Neural cell (in vitro differentiated cells): ENCODE measurements at regions not wholly inside any gene's neighbourhood (a gene's known extent, or its start where the extent isn't known, plus 50 kb on each side); places are given as distances from the start of the nearest gene placed in this dataset.

Experiments used
- H2AFZ ChIP-seq: fragments of 200-600, 300-800 bp; sonication (generic), shearing (Covaris generic); 2 replicates; pipeline ENCODE4 v1.6.0; 2014; ENCODE audit warnings: low read depth, mild to moderate bottlenecking, antibody characterized with exemption, low read length, moderate library complexity
- H3F3A ChIP-seq: fragments of 200-600 bp; shearing (Covaris generic); 2 replicates; pipeline ENCODE4 v1.6.1; 2016; ENCODE audit warnings: mild to moderate bottlenecking, moderate library complexity, mixed read lengths, antibody characterized with exemption, low read length; ENCODE audit not compliant: insufficient read depth, poor library complexity, severe bottlenecking
- H3K27ac ChIP-seq: fragments of 200-600, 300-800 bp; sonication (generic), shearing (Covaris generic); 2 replicates; pipeline ENCODE4 v1.5.1; 2014; ENCODE audit warnings: mild to moderate bottlenecking, low read length, moderate library complexity
- H3K27me3 ChIP-seq: fragments of 300-800, 200-600 bp; sonication (generic), shearing (Covaris generic); 2 replicates; pipeline ENCODE4 v1.6.0; 2014; ENCODE audit warnings: mild to moderate bottlenecking, low read depth, low read length, moderate library complexity; ENCODE audit not compliant: insufficient read depth
- H3K36me3 ChIP-seq: fragments of 300-800, 200-600 bp; sonication (generic), shearing (Covaris generic); 2 replicates; pipeline ENCODE4 v1.5.1; 2014; ENCODE audit warnings: mild to moderate bottlenecking, antibody characterized with exemption, low read length, moderate library complexity; ENCODE audit not compliant: insufficient read depth
- H3K4me2 ChIP-seq: fragments of 300-800, 200-600 bp; sonication (generic), shearing (Covaris generic); 2 replicates; pipeline ENCODE4 v1.6.0; 2014; ENCODE audit warnings: mild to moderate bottlenecking, low read length
- H3K4me3 ChIP-seq: fragments of 300-800, 200-600 bp; sonication (generic), shearing (Covaris generic); 2 replicates; pipeline ENCODE4 v1.5.1; 2014; ENCODE audit warnings: mild to moderate bottlenecking, low read length, moderate library complexity
- H3K79me2 ChIP-seq: fragments of 200-600 bp; shearing (Covaris generic); replicated peaks from 2 replicates; pipeline ENCODE4 v1.6.0; 2014; ENCODE audit warnings: mild to moderate bottlenecking, low read length, moderate library complexity; ENCODE audit not compliant: insufficient read depth
- H3K9ac ChIP-seq: fragments of 300-800, 200-600 bp; sonication (generic), shearing (Covaris generic); 2 replicates; pipeline ENCODE4 v1.6.1; 2016; ENCODE audit warnings: mild to moderate bottlenecking, low read length, mixed read lengths
- H3K9me2 ChIP-seq: fragments of 200-600 bp; shearing (Covaris generic); 2 replicates; pipeline ENCODE4 v1.6.1; 2016; ENCODE audit warnings: mild to moderate bottlenecking, low read length, mixed read lengths; ENCODE audit not compliant: insufficient read depth
- H3K9me3 ChIP-seq: fragments of 200-600, 300-800 bp; sonication (generic), shearing (Covaris generic); 2 replicates; pipeline ENCODE4 v1.6.1; 2016; ENCODE audit warnings: mild to moderate bottlenecking, mixed run types, low read length, moderate library complexity, mixed read lengths
- H4K20me1 ChIP-seq: fragments of 200-600 bp; shearing (Covaris generic); 2 replicates; pipeline ENCODE4 v1.6.1; 2016; ENCODE audit warnings: mild to moderate bottlenecking, mixed run types; ENCODE audit not compliant: insufficient read depth
- EP300 ChIP-seq: fragments of 450-650 bp; conservative IDR thresholded peaks from 2 replicates; pipeline ENCODE4 v1.6.1; 2014; ENCODE audit warnings: antibody characterized with exemption, mild to moderate bottlenecking, moderate library complexity; ENCODE audit not compliant: poor library complexity, severe bottlenecking
- EZH2 ChIP-seq: fragments of 200-600, 300-800 bp; shearing (Covaris generic), sonication (generic); IDR thresholded peaks from 2 replicates; pipeline ENCODE4 v1.6.1; 2014; ENCODE audit warnings: antibody characterized with exemption, low read length, borderline replicate concordance, mild to moderate bottlenecking; ENCODE audit not compliant: insufficient read depth, poor library complexity, severe bottlenecking
- MXI1 ChIP-seq: fragments of 450-650 bp; conservative IDR thresholded peaks from 2 replicates; pipeline ENCODE4 v1.6.1; 2014; ENCODE audit warnings: antibody characterized with exemption, mild to moderate bottlenecking; ENCODE audit not compliant: poor library complexity, severe bottlenecking
- POLR2AphosphoS5 ChIP-seq: IDR thresholded peaks from 2 replicates; pipeline ENCODE4 v1.6.1; 2012
- RAD21 ChIP-seq: fragments of 450-650 bp; conservative IDR thresholded peaks from 2 replicates; pipeline ENCODE4 v1.6.1; 2014; ENCODE audit warnings: antibody characterized with exemption, mild to moderate bottlenecking, moderate library complexity
- REST ChIP-seq: IDR thresholded peaks from 2 replicates; pipeline ENCODE4 v1.6.1; 2012; ENCODE audit warnings: borderline replicate concordance
- SMC3 ChIP-seq: fragments of 450-650 bp; conservative IDR thresholded peaks from 2 replicates; pipeline ENCODE4 v1.6.1; 2014; ENCODE audit warnings: antibody characterized with exemption, mild to moderate bottlenecking, moderate library complexity; ENCODE audit not compliant: poor library complexity
- TAF1 ChIP-seq: IDR thresholded peaks from 2 replicates; pipeline ENCODE4 v1.6.1; 2012; ENCODE audit warnings: low read depth
- TF ChIP-seq, protein P1 (sequence below): fragments of 450-650 bp; IDR thresholded peaks from 2 replicates; pipeline ENCODE4 v1.5.1; 2014; ENCODE audit warnings: antibody characterized with exemption, mild to moderate bottlenecking, moderate library complexity; ENCODE audit not compliant: poor library complexity, severe bottlenecking

- TF ChIP-seq EZH2 (no peak), MXI1 (no peak), REST (no peak), POLR2AphosphoS5 (no peak), RAD21 (no peak), SMC3 (no peak), TAF1 (no peak), EP300 (no peak)
- TF ChIP-seq, protein P1, sequence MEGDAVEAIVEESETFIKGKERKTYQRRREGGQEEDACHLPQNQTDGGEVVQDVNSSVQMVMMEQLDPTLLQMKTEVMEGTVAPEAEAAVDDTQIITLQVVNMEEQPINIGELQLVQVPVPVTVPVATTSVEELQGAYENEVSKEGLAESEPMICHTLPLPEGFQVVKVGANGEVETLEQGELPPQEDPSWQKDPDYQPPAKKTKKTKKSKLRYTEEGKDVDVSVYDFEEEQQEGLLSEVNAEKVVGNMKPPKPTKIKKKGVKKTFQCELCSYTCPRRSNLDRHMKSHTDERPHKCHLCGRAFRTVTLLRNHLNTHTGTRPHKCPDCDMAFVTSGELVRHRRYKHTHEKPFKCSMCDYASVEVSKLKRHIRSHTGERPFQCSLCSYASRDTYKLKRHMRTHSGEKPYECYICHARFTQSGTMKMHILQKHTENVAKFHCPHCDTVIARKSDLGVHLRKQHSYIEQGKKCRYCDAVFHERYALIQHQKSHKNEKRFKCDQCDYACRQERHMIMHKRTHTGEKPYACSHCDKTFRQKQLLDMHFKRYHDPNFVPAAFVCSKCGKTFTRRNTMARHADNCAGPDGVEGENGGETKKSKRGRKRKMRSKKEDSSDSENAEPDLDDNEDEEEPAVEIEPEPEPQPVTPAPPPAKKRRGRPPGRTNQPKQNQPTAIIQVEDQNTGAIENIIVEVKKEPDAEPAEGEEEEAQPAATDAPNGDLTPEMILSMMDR: no peak
- H3K79me2 ChIP-seq: no peaks in the 10 kb centered on the region
- no peak overlapping the region for H3K4me2 ChIP-seq
- no peak overlapping the region for H3K27ac ChIP-seq
- no peak overlapping the region for H3K9ac ChIP-seq
- no peaks in the 10 kb centered on the region for H3F3A ChIP-seq
- no peaks in the 10 kb centered on the region for H3K27me3 ChIP-seq
- H3K4me3 ChIP-seq: no peak overlapping the region
- no peaks in the 10 kb centered on the region for H4K20me1 ChIP-seq
- H3K36me3 ChIP-seq: no peaks in the 10 kb centered on the region
- no peaks in the 10 kb centered on the region for H3K9me2 ChIP-seq
- H3K9me3 ChIP-seq: no peaks in the 10 kb centered on the region
- no peak overlapping the region for H2AFZ ChIP-seq
Observed at GRCh38 chr7:125357676-125358455, 428.2 kb upstream of the POT1 start.

DNA sequence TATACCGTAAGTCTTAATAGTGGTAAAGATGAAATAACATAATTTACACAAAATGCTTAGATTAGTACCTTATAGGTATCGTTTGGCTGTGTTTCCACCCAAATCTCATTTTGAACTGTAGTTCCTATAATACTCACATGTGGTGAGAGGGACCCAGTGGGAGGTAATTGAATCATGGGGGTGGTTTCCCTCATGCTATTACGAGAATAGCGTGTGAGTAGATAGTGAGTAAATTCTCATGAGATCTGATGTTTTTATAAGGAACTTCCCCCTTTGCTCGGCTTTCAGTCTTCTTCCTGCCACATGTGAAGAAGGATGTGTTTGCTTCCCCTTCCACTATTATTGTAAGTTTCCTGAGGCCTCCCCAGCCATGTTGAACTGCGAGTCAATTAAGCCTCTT lies 426.3 kb upstream of the POT1 start:
- Histone ChIP-seq H2AFZ (no peak overlapping the region), H3K4me3 (no peak overlapping the region), H3K36me3 (no peaks in the 10 kb centered on the region), H3K4me2 (no peak overlapping the region), H3K9ac (no peak overlapping the region), H3K27ac (no peak overlapping the region), H4K20me1 (no peaks in the 10 kb centered on the region), H3K79me2 (no peaks in the 10 kb centered on the region), H3K9me3 (no peaks in the 10 kb centered on the region), H3F3A (no peaks in the 10 kb centered on the region), H3K27me3 (no peaks in the 10 kb centered on the region), H3K9me2 (no peaks in the 10 kb centered on the region)
- TF ChIP-seq RAD21 (no peak), POLR2AphosphoS5 (no peak), SMC3 (no peak), TAF1 (no peak), MXI1 (no peak), REST (no peak), EP300 (no peak), EZH2 (no peak)
- TF ChIP-seq, protein P1: no peak
